ENCODE measurements at regions not wholly inside any gene's neighbourhood (a gene's known extent, or its start where the extent isn't known, plus 50 kb on each side); places are given as distances from the start of the nearest gene placed in this dataset.
A peak's percentile ranks its signal among the peaks of the same experiment; 100 is the strongest.

DNA sequence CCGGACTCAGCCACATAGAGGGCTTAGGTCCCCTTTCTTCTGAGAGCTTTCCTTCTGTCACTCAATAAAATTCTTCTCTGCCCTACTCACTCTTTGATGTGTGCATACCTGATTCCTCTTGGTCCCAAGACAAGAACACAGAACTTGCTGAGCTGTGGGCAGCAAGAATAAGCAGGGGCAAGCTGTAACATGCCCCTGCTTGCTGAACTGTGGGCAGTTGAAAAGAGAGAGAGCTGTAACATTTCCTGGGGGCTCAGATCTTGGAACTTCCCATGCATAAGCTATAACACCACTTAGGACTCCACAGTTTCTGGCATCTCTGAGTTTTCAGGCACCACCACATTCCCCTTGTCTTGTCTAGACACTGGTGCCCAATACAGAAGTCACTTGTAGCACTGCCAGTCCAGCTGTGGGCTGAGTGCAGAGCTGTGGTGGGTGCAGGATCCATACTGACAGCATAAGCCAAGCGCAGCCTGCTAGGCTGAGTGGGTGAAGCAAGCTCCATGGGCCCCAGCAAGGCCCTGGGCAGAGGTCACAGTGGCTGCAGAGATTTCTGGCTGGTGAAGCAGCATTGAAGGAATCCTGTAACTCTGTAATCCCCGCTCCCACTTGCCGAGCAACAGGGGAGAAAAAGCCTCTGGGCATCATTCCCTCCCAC is 241.2 kb downstream of the PCDH10 start:
- H4K8ac ChIP-seq (replicated peaks; ENCODE audit: insufficient read length, low read depth, low read length): no peak overlapping the region
- Mint-ChIP-seq H3K27me3 (ENCODE audit: low read depth) (no peaks in the 10 kb centered on the region), H3K27ac (peak overlapping the region in 1 of 3 experiments; percentile 85; a peak in 2 of 7 replicates), H3K36me3 (ENCODE audit: insufficient read depth in 1 of 3, low read depth in 3 of 3) (no peaks in the 10 kb centered on the region), H3K9me3 (no peaks in the 10 kb centered on the region), H3K4me1 (peaks cover 9 to 11% of the 10 kb centered on the region in 2 experiments), H3K4me3 (no peak overlapping the region)
- no peak overlapping the region for H4K91ac ChIP-seq (ENCODE audit: insufficient read length, low read depth, low read length)
- no peak overlapping the region for H2AFZ ChIP-seq (ENCODE audit: low read length)
- no peak overlapping the region for H3K23ac ChIP-seq (ENCODE audit: insufficient read length, low read depth, low read length)
- no peak overlapping the region for H2BK5ac ChIP-seq (ENCODE audit: insufficient read length, low read length)
- WGBS (ENCODE audit: extremely low coverage, insufficient read length, low lambda C conversion rate): no CpG with 5 or more reads among the region's 4 CpGs
- no peaks in the 10 kb centered on the region for H4K20me1 ChIP-seq (ENCODE audit: control insufficient read depth, insufficient read depth, insufficient read length)
- H3K4ac ChIP-seq (ENCODE audit: low read depth, low read length): no peak overlapping the region
- no peak overlapping the region for H3T11ph ChIP-seq (ENCODE audit: low read length)
- H3K23me2 ChIP-seq (ENCODE audit: insufficient read length, low read depth, low read length, poor library complexity, severe bottlenecking): no peaks in the 10 kb centered on the region
- H3K56ac ChIP-seq (ENCODE audit: insufficient read length, low read depth, low read length): no peak overlapping the region
- H4K5ac ChIP-seq (ENCODE audit: insufficient read length, low read depth, low read length): no peak overlapping the region
- TF ChIP-seq, protein P1, sequence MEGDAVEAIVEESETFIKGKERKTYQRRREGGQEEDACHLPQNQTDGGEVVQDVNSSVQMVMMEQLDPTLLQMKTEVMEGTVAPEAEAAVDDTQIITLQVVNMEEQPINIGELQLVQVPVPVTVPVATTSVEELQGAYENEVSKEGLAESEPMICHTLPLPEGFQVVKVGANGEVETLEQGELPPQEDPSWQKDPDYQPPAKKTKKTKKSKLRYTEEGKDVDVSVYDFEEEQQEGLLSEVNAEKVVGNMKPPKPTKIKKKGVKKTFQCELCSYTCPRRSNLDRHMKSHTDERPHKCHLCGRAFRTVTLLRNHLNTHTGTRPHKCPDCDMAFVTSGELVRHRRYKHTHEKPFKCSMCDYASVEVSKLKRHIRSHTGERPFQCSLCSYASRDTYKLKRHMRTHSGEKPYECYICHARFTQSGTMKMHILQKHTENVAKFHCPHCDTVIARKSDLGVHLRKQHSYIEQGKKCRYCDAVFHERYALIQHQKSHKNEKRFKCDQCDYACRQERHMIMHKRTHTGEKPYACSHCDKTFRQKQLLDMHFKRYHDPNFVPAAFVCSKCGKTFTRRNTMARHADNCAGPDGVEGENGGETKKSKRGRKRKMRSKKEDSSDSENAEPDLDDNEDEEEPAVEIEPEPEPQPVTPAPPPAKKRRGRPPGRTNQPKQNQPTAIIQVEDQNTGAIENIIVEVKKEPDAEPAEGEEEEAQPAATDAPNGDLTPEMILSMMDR (conservative IDR thresholded peaks at IDR 0.05): no peak
- H3K9me3 ChIP-seq (ENCODE audit: control insufficient read depth, low read depth, low read length): no peaks in the 10 kb centered on the region
- H3K4me2 ChIP-seq (ENCODE audit: insufficient read depth, insufficient read length, low read length): no peak overlapping the region
- no peak overlapping the region for H2AK5ac ChIP-seq (ENCODE audit: insufficient read length, low read length)
- no peak overlapping the region for H3K18ac ChIP-seq (ENCODE audit: insufficient read length, low read depth, low read length)
- H2BK120ac ChIP-seq (ENCODE audit: low read depth, low read length, poor library complexity, severe bottlenecking): no peak overlapping the region
- H2BK15ac ChIP-seq (ENCODE audit: low read depth, low read length): no peak overlapping the region
- H2BK12ac ChIP-seq (ENCODE audit: insufficient read length, low read depth, low read length): no peak overlapping the region
- no peaks in the 10 kb centered on the region for H3K79me2 ChIP-seq (ENCODE audit: insufficient read depth, low read length)
- no peak overlapping the region for H3K14ac ChIP-seq (ENCODE audit: insufficient read depth, low read length)
- H2BK20ac ChIP-seq (ENCODE audit: low read depth, low read length, poor library complexity, severe bottlenecking): no peak overlapping the region
- H3K27ac ChIP-seq (ENCODE audit: insufficient read length, low read depth, low read length): no peak overlapping the region
- no peaks in the 10 kb centered on the region for H3K4me1 ChIP-seq (ENCODE audit: insufficient read depth, low read length)
- no peaks in the 10 kb centered on the region for H3K79me1 ChIP-seq (ENCODE audit: insufficient read depth, low read depth, low read length, poor library complexity, severe bottlenecking)
- H3K9ac ChIP-seq (ENCODE audit: extremely low read depth, insufficient read length, low read length): no peak overlapping the region
- H3K27me3 ChIP-seq (ENCODE audit: insufficient read depth, low read length): no peaks in the 10 kb centered on the region
- no peak for DNase-seq

All from H9 (cell line).